ENCODE measurements at regions not wholly inside any gene's neighbourhood (a gene's known extent, or its start where the extent isn't known, plus 50 kb on each side); places are given as distances from the start of the nearest gene placed in this dataset.

DNA sequence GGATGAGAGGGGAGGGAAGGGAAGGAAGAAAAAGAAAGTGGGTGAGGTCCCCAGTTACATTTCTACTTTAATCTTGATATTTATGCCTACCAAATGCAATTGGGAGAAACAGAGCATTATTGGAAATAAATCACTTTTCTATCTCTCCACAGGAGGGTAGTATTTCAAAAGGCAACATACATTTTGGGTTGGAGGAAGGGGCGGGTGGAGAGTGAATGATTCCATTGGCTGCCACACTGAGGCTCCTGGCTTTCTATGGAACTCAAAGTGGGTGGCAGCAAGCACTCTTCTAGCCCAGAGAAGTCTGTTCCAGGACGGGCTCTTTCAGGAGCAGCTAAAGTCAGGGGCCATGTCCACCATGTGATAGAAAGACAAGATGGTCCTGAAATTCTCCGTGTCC is 441.3 kb downstream of the DAD1 start:
- Histone ChIP-seq H4K20me1 (replicated peaks in 1 of 2; ENCODE audit: control insufficient read depth in 1 of 2, insufficient read depth in 2 of 2, low read length in 2 of 2) (no peaks in the 10 kb centered on the region), H3K14ac (ENCODE audit: insufficient read length) (no peak overlapping the region), H2BK5ac (ENCODE audit: low read depth, low read length) (no peak overlapping the region), H4K91ac (replicated peaks; ENCODE audit: insufficient read length, low read length) (no peak overlapping the region), H3K23ac (ENCODE audit: insufficient read length) (no peak overlapping the region), H2BK12ac (ENCODE audit: low read depth, low read length) (no peak overlapping the region), H2AFZ (ENCODE audit: low read length) (no peak overlapping the region), H3K79me2 (ENCODE audit: control insufficient read depth in 1 of 2, insufficient read depth in 2 of 2, low read length in 2 of 2) (no peaks in the 10 kb centered on the region), H3K9ac (replicated peaks in 1 of 4; ENCODE audit: extremely low read depth in 1 of 4, low read depth in 3 of 4, low read length in 3 of 4) (no peak overlapping the region), H3K79me1 (ENCODE audit: low read depth, low read length) (no peaks in the 10 kb centered on the region), H2BK20ac (ENCODE audit: low read length) (no peak overlapping the region), H3K9me3 (ENCODE audit: insufficient read depth in 2 of 2, low read depth in 1 of 2, low read length in 1 of 2) (peaks cover 12 to 15% of the 10 kb centered on the region in 2 experiments), H4K8ac (ENCODE audit: extremely low read depth, insufficient read depth, low read length) (no peak overlapping the region), H3K36me3 (ENCODE audit: control insufficient read depth in 2 of 4, insufficient read depth in 4 of 4, low read length in 3 of 4) (no peaks in the 10 kb centered on the region), H3K27ac (ENCODE audit: low read depth, low read length) (no peak overlapping the region), H3K4ac (replicated peaks; ENCODE audit: insufficient read length, low read depth, low read length) (no peak overlapping the region), H4K5ac (ENCODE audit: insufficient read length, low read depth, low read length) (no peak overlapping the region), H2BK120ac (replicated peaks; ENCODE audit: low read depth, low read length) (no peak overlapping the region), H3K56ac (replicated peaks; ENCODE audit: insufficient read length, low read depth, low read length) (no peak overlapping the region), H3K27me3 (replicated peaks in 1 of 4; ENCODE audit: control insufficient read depth in 3 of 4, extremely low read depth in 1 of 4, insufficient read depth in 3 of 4, low read length in 3 of 4) (no peaks in the 10 kb centered on the region), H3K4me3 (ENCODE audit: extremely low read depth in 1 of 4, insufficient read depth in 2 of 4, low read depth in 3 of 4, low read length in 4 of 4) (no peak overlapping the region), H2BK15ac (ENCODE audit: low read length) (no peak overlapping the region), H3K4me1 (replicated peaks in 1 of 4; ENCODE audit: control insufficient read depth in 3 of 4, insufficient read depth in 4 of 4, low read length in 3 of 4) (no peaks in the 10 kb centered on the region), H2AK5ac (ENCODE audit: low read depth, low read length) (no peak overlapping the region), H3K18ac (ENCODE audit: extremely low read depth, low read length) (no peak overlapping the region), H3K4me2 (ENCODE audit: insufficient read depth in 1 of 2, low read depth in 2 of 2, low read length in 2 of 2) (no peak overlapping the region), H3K23me2 (ENCODE audit: low read depth, low read length) (no peaks in the 10 kb centered on the region; the same call in 1 of the 2 replicates)
- WGBS, 2 experiments (ENCODE audit: extremely low coverage in 1 of 2, insufficient coverage in 1 of 2, insufficient read length in 1 of 2, insufficient replicate concordance in 2 of 2, low coverage in 1 of 2, low lambda C conversion rate in 2 of 2, missing lambda C conversion rate in 1 of 2) = 89% methylated on average over 3 of the region's 3 CpGs; no CpG with 5 or more reads in 1 of the 2 experiments
- no peak for DNase-seq (ENCODE audit: low read depth in 1 of 2, low spot score in 2 of 2)
- no peak for FAIRE-seq
- POLR2A ChIA-PET (ENCODE audit: partially characterized antibody) = no interaction called here
- CTCF ChIA-PET (ENCODE audit: partially characterized antibody) = interaction anchor here (0.9 to 3.3 kb wide), 4 partner anchors 15 to 62 kb away, joined by 3 to 13 read pairs (median 3); no protein-coding TSS in a partner anchor
- no peak for TF ChIP-seq RBBP5 (IDR thresholded peaks at IDR 0.05; ENCODE audit: borderline replicate concordance, low read depth, low read length)
- TF ChIP-seq SIRT6 (IDR thresholded peaks at IDR 0.05; ENCODE audit: low read length) = no peak
- TF ChIP-seq FOSL1 (IDR thresholded peaks at IDR 0.05; ENCODE audit: insufficient read depth, low read depth, low read length) = no peak
- TF ChIP-seq SP1 (IDR thresholded peaks at IDR 0.05; ENCODE audit: low read depth, low read length) = no peak
- TF ChIP-seq NRF1 (IDR thresholded peaks at IDR 0.05; ENCODE audit: low read depth, low read length) = no peak
- TF ChIP-seq CTCF (IDR thresholded peaks at IDR 0.05; ENCODE audit: control extremely low read depth in 1 of 3, insufficient read depth in 1 of 3, low read depth in 1 of 3, low read length in 3 of 3) = no peak
- TF ChIP-seq, protein P1, sequence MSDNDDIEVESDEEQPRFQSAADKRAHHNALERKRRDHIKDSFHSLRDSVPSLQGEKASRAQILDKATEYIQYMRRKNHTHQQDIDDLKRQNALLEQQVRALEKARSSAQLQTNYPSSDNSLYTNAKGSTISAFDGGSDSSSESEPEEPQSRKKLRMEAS (IDR thresholded peaks at IDR 0.05) = no peak
- no peak for TF ChIP-seq SIN3A (conservative IDR thresholded peaks at IDR 0.05 in 1 of 2, IDR thresholded peaks at IDR 0.05 in 1 of 2; ENCODE audit: low read depth in 1 of 2, low read length in 2 of 2)
- no peak for TF ChIP-seq CHD1 (IDR thresholded peaks at IDR 0.05; ENCODE audit: low read depth, low read length)
- no peak for TF ChIP-seq TCF12 (IDR thresholded peaks at IDR 0.05; ENCODE audit: low read depth, low read length)
- TF ChIP-seq RNF2 (IDR thresholded peaks at IDR 0.05; ENCODE audit: borderline replicate concordance, low read depth, low read length, missing control alignments, poor library complexity, severe bottlenecking) = no peak
